Panc1 (cell line): ENCODE measurements at regions not wholly inside any gene's neighbourhood (a gene's known extent, or its start where the extent isn't known, plus 50 kb on each side); places are given as distances from the start of the nearest gene placed in this dataset.

ENCODE experiments used
- ATAC-seq: fragments of 200-7000 bp; cut with Tn5 transposase; 2 replicates; pipeline ENCODE4 v1.9.1; 2020; ENCODE audit warnings: mild to moderate bottlenecking, moderate library complexity
- BruUV-seq: library from RNA; stranded (reverse); fragments of 400-500 nt; replicated peaks from 2 replicates; lab custom pipeline; 2021; lab: Mats Ljungman, UMichigan
- CTCF ChIA-PET: fragments of 300-600 bp; sonication (Branson Sonifier 250); formaldehyde crosslinking; loops from one replicate; lab custom pipeline; 2022; ENCODE audit warnings: antibody characterized with exemption; lab: Charles Lee
- POLR2A ChIA-PET: fragments of 300-600 bp; sonication (Branson Sonifier 250); formaldehyde crosslinking; loops from one replicate; lab custom pipeline; 2022; ENCODE audit warnings: antibody characterized with exemption; lab: Charles Lee
- DNase-seq: peaks from one replicate; pipeline ENCODE4 v3.0.0-alpha.2; 2010; ENCODE audit warnings: low read depth, low spot score
- H3K27ac ChIP-seq: 2 replicates; pipeline ENCODE4 v1.5.1; 2011; ENCODE audit warnings: mild to moderate bottlenecking, low read length, inconsistent platforms
- H3K27me3 ChIP-seq: fragments of 200-500 bp; sonication (Bioruptor generic); 2 replicates; pipeline ENCODE4 v1.6.0; 2014; ENCODE audit warnings: low read length, inconsistent platforms; ENCODE audit not compliant: control insufficient read depth, insufficient read depth
- H3K36me3 ChIP-seq: fragments of 200-500 bp; sonication (Bioruptor generic); 2 replicates; pipeline ENCODE4 v1.5.1; 2014; ENCODE audit warnings: inconsistent platforms, mild to moderate bottlenecking, low read length, moderate library complexity; ENCODE audit not compliant: control insufficient read depth, insufficient read depth
- H3K4me1 ChIP-seq: 2 replicates; pipeline ENCODE4 v1.5.1; 2011; ENCODE audit warnings: inconsistent platforms, mild to moderate bottlenecking, low read length, moderate library complexity; ENCODE audit not compliant: control insufficient read depth, insufficient read depth
- H3K4me3 ChIP-seq, 2 experiments: 2 replicates each; pipeline ENCODE4 v1.5.1; 2011 to 2012; ENCODE audit warnings: low read depth in 2 of 2, low read length in 2 of 2, mild to moderate bottlenecking in 2 of 2, inconsistent platforms in 1 of 2, moderate library complexity in 1 of 2
- H3K9me3 ChIP-seq: fragments of 200-500 bp; sonication (Bioruptor generic); 2 replicates; pipeline ENCODE4 v1.5.1; 2014; ENCODE audit warnings: low read depth, mild to moderate bottlenecking, inconsistent platforms, low read length, moderate library complexity; ENCODE audit not compliant: control insufficient read depth, insufficient read depth
- CTCF ChIP-seq: fragments of 450-650 bp; IDR thresholded peaks from 2 replicates; pipeline ENCODE4 v1.5.1; 2017; ENCODE audit warnings: mild to moderate bottlenecking
- POLR2AphosphoS5 ChIP-seq: IDR thresholded peaks from 2 replicates; pipeline ENCODE4 v1.6.1; 2012; ENCODE audit warnings: mild to moderate bottlenecking, low read depth, low read length, moderate library complexity
- REST ChIP-seq, 2 experiments: IDR thresholded peaks; 2 replicates each; pipeline ENCODE4 v1.6.1; 2011 to 2012; ENCODE audit warnings: low read depth in 2 of 2, control low read depth in 1 of 2, low read length in 1 of 2, mild to moderate bottlenecking in 1 of 2, moderate library complexity in 1 of 2; ENCODE audit not compliant: insufficient read depth in 1 of 2
- SIN3A ChIP-seq: IDR thresholded peaks from 2 replicates; pipeline ENCODE4 v1.6.1; 2012; ENCODE audit warnings: low read depth, mild to moderate bottlenecking, low read length, moderate library complexity, borderline replicate concordance; ENCODE audit not compliant: insufficient read depth
- TCF7L2 ChIP-seq: IDR thresholded peaks from 2 replicates; pipeline ENCODE4 v1.6.1; 2011; ENCODE audit warnings: mild to moderate bottlenecking, low read depth, low read length, inconsistent platforms
- in situ Hi-C: cut with HindIII; loops from 2 replicates; pipeline ENCODE4 v1.10.0; 2016; ENCODE audit warnings: low sequenced_read_pairs, low pct_unique_long_range_greater_than_20kb
- intact Hi-C: fragments of 100-400 bp; cut with micrococcal nuclease; formaldehyde crosslinking; loops from one replicate; pipeline ENCODE4 v1.10.0; 2022; ENCODE audit not compliant: unreplicated experiment

- no peak overlapping the region for H3K27ac ChIP-seq
- TF ChIP-seq SIN3A, result no peak
- no peak for TF ChIP-seq POLR2AphosphoS5
- CTCF ChIA-PET, result no interaction called here
- H3K4me3 ChIP-seq, result no peak overlapping the region
- POLR2A ChIA-PET, result no interaction called here
- no peaks in the 10 kb centered on the region for H3K36me3 ChIP-seq
- DNase-seq (no peak), ATAC-seq (no peak)
- no peaks in the 10 kb centered on the region for H3K27me3 ChIP-seq
- H3K4me1 ChIP-seq, result no peaks in the 10 kb centered on the region
- BruUV-seq, result no TSS peak
- no peaks in the 10 kb centered on the region for H3K9me3 ChIP-seq
- intact Hi-C loops, result no loop called here
- in situ Hi-C loops, result no loop called here
Measured at GRCh38 chr9:22913518-22913917, 466.9 kb downstream of the DMRTA1 start.

GRCh38 chr9:22916148-22916547 lies 469.5 kb downstream of the DMRTA1 start:
- ChIA-PET POLR2A (no interaction called here), CTCF (no interaction called here)
- intact Hi-C loops (no loop called here), in situ Hi-C loops (no loop called here)
- Histone ChIP-seq H3K4me3 (no peak overlapping the region), H3K9me3 (no peaks in the 10 kb centered on the region), H3K27me3 (no peaks in the 10 kb centered on the region), H3K36me3 (no peaks in the 10 kb centered on the region), H3K27ac (no peak overlapping the region), H3K4me1 (no peaks in the 10 kb centered on the region)
- ATAC-seq (no peak), DNase-seq (no peak)
- TF ChIP-seq CTCF, result no peak
- no peak for TF ChIP-seq SIN3A
- TF ChIP-seq REST (IDR thresholded peaks at IDR 0.05; ENCODE audit: insufficient read depth in 1 of 2, low read depth in 2 of 2, low read length in 1 of 2), result no peak
- no peak for TF ChIP-seq POLR2AphosphoS5
- TF ChIP-seq TCF7L2, result no peak
- BruUV-seq, result no TSS peak

- in situ Hi-C loops (no loop called here), intact Hi-C loops (no loop called here)
- H3K36me3 ChIP-seq, result no peaks in the 10 kb centered on the region
- ATAC-seq (no peak), DNase-seq (no peak)
- POLR2A ChIA-PET, result no interaction called here
- H3K27ac ChIP-seq, result no peak overlapping the region
- H3K27me3 ChIP-seq, result no peaks in the 10 kb centered on the region
- no peak for TF ChIP-seq SIN3A
- no peaks in the 10 kb centered on the region for H3K9me3 ChIP-seq
- H3K4me1 ChIP-seq, result no peaks in the 10 kb centered on the region
- CTCF ChIA-PET, result no interaction called here
- BruUV-seq, result no TSS peak
- no peak overlapping the region for H3K4me3 ChIP-seq
Measured at GRCh38 chr9:22919423-22919822, 472.8 kb downstream of the DMRTA1 start.
